GM19351 (cell line): ENCODE measurements at regions not wholly inside any gene's neighbourhood (a gene's known extent, or its start where the extent isn't known, plus 50 kb on each side); places are given as distances from the start of the nearest gene placed in this dataset.

Experiments
- ATAC-seq: cut with Tn5 transposase; IDR thresholded peaks from one replicate; pipeline ENCODE4 v1.9.1; 2021; ENCODE audit warnings: mild to moderate bottlenecking, moderate library complexity; ENCODE audit not compliant: unreplicated experiment

DNA sequence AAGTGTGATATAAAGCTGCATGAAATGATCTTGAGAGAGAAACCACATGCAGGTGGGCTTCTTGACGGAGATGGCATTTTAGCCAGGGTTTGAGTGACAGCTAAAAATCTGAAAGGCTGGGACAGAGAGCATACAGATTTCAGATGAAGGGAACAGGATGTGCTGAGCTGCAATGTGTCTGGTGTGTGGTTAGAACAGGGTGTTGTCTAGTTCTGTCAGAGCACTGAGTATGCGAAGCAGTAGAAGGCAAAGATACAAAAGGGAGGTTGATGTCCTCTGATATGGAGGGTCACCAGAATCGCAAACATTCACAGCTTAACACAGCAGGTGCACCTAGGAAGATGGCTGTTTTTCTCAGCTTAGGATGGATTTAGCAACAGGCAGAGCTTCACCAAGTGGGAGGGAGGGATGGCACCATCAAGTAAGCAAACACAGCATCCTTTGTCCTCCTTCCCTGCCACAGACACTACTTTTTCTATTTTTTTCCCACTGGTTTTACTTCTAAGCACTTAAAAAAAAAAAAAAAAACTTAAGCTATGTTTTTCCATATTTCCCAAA, 182.5 kb downstream of the TMX3 start:
- no peak for ATAC-seq

DNA sequence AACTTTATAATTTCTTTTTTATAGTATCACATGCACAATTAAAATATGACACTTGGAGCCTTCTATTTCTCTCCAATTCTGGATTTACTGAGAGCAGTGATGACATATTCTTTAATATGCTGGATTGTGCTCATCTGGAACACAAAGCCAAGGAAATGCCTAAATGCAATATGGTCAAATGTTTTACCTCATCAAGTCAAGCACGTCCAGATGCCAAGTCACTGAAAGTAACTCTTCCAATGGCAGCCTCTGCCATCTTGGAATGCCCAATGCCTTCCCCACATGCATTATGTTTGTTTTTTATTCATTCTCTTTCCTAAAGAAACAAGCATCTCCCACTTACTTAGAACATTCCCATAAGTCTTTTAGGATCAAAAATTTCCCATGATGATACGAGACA, 189.8 kb downstream of the TMX3 start:
- no peak for ATAC-seq

DNA sequence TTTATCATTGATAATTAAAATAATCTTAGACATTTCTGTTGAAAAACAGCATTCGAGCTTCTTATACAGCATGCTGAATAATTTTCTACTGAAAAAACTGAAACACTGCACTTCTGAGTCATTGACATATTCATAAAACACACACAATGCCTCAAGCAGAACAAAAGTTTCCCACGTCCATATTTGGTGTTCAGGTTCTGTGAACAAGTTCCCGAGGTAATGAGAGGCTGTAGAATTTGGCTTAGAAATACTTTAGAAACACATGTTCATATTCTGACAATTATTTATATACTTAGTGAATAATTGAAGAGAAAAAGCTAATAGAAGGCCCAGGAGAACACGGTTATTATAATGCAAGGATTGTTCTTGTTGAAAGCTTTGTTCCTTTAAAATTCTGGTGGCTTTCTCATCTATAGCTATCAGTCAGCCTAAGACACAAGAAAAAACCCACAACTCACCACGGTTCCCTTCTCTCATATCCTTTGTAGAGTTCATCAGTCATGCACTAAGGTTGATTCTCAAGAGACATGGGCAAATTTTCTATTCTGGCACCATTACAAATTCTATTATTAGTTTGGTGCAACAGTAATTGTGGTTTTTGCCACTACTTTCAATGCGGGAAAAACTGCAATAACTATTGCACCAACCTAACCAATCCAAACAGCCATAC, 194.4 kb downstream of the TMX3 start:
- ATAC-seq: no peak

GRCh38 chr18:68519336-68519735, 195.6 kb downstream of the TMX3 start:
- no peak for ATAC-seq

- ATAC-seq: no peak
These were observed 205.0 kb downstream of the TMX3 start for GRCh38 chr18:68509902-68510301.

- ATAC-seq: no peak
These were observed 207.1 kb downstream of the TMX3 start for GRCh38 chr18:68507781-68508180.

DNA sequence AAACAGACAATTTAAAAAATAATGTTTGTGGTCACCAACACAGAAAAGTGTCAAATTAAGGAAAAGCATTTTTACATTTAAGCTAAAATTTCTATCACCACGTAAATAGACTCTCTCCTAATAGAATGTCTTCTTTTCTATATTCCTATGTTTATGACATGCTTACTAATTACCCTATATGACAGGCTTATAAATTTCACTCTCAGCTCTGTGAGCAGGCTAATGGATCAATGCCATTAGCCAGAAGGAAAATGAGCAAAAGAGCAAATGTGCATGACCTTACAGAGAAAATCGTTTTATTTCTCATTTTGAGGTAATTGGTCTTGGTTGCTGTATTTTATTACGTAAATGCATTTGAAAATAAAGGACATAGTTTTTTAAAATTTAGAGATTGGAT, 209.7 kb downstream of the TMX3 start:
- ATAC-seq: no peak

- ATAC-seq: no peak
These were observed 210.3 kb downstream of the TMX3 start for GRCh38 chr18:68504441-68505177.

GRCh38 chr18:68500556-68500955, 214.4 kb downstream of the TMX3 start:
- ATAC-seq: no peak

GRCh38 chr18:68499141-68499540, 215.8 kb downstream of the TMX3 start:
- no peak for ATAC-seq

- no peak for ATAC-seq
These were observed 216.3 kb downstream of the TMX3 start for GRCh38 chr18:68498636-68499035.

GRCh38 chr18:68498185-68498584, 216.7 kb downstream of the TMX3 start:
- no peak for ATAC-seq

- ATAC-seq: no peak
These were observed 219.9 kb downstream of the TMX3 start for GRCh38 chr18:68494802-68495581.

GRCh38 chr18:68489013-68489792, 225.7 kb downstream of the TMX3 start:
- no peak for ATAC-seq

GRCh38 chr18:68484241-68484640, 230.7 kb downstream of the TMX3 start:
- no peak for ATAC-seq

GRCh38 chr18:68482815-68483214, 232.1 kb downstream of the TMX3 start:
- peak; percentile 43 for ATAC-seq

DNA sequence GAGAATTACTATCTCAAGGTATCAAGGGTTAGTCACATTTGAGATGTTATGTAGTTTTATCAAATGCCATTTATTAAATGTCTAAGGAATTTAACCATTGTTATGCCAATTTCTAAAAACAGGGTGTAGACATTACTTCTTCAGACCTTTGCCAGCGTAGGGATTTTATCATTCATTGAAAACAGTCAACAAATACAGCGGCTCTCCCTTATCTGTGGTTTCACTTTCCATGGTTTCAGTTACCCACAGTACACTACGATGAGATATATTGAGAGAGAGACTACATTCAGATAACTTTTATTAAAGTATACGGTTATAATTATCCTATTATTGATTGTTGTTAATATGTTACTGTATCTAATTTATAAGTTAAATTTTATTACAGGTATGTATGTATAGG, 234.7 kb downstream of the TMX3 start:
- no peak for ATAC-seq

GRCh38 chr18:68478246-68478645, 236.7 kb downstream of the TMX3 start:
- no peak for ATAC-seq

GRCh38 chr18:68475883-68476282, 239.0 kb downstream of the TMX3 start:
- no peak for ATAC-seq

DNA sequence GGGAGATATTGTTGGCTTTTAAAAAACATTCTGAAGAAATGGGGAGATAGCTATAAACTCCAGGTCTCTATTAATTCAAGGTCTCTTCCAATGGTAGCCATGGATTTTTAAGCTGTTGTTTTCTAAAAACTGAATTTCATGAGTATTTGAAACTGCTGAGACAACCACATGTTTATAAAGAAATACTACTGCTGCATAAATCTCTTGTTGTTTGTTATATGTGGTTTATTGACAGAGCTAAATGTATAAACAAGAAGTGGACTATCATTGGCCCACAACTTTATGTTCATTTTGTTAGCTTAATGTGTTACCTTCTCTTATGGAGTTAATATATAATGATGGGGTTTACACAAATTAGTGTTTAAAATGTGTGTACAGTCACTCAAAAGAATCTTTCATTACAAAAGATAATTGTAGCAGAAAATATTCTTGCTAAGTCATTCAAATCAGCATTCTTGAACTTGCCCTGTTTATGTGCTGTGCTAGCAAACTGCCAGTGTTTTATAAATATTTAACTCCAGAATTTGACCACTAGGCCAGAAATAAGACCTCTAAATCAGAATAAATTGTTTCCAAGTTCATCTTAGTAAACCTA, 242.1 kb downstream of the TMX3 start:
- no peak for ATAC-seq
